IPS DF 4.7 (cell line): ENCODE measurements at regions not wholly inside any gene's neighbourhood (a gene's known extent, or its start where the extent isn't known, plus 50 kb on each side); places are given as distances from the start of the nearest gene placed in this dataset.
A peak's percentile ranks its signal among the peaks of the same experiment; 100 is the strongest.
"Not testable (repeated sequence)": the region's sequence is repeated elsewhere in the genome, so short reads cannot be mapped to it uniquely, and the experiment has no call there.

Source experiments
- DNase-seq: peaks from one replicate; pipeline ENCODE4 v3.0.0-alpha.2; 2013; ENCODE audit warnings: low spot score; ENCODE audit errors: extremely low read depth

GRCh38 chr16:17942067-17942466, 394.5 kb downstream of the NPIPA8 start:
- DNase-seq, result no peak

DNA sequence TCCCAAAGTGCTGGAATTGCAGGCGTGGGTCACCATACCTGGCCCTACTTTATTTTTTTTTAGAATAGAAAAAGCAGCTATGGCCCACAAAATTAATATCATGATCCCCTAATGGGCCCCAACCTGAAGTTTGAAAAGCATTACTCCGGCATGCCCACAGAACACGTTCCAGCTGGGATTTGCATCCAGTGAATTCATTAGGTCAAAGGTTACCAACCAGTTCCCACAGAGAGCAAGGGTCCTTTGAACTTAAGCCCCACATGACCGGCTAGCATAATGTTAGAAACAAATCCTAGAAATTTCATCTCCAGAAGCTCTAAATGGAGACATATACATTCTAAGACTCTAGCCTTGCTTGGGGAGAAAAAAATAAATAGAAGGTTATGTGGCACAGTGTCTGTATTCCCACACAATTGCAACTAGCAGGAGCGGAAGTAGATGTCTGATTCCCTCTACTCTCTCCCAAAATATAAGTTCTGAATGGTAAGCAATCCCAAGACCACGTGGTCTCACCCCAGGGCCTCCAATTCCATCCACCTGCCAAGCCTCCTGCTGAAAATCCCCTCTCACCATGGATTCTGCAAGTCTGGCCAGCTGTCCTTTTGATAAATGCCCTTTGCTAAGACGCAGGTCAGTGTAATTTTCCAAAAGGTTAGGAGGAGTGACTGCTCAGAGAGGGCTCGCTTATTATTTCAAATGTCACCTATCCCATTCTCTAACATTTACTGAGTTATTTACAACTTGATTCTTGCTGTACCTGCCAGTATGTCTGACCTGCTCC, 395.8 kb downstream of the NPIPA8 start:
- no peak for DNase-seq

DNA sequence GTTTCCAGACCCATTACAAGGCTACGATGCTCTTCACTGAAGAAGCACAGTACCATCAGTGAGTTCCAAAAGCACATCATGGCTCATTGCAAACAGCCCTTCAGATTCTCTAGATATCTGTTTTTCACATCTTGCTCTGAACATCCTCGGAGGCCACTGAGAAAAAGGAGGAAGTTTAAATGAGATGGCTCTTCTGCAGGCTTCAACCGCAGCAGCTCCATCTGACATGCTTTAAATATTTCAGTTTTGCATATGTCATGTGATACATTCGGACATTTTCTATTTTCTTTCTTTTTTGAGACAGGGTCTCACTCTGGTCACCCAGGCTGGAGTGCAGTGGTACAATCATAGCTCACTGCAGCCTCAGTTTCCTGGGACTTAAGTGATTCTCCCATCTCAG, 396.8 kb downstream of the NPIPA8 start:
- DNase-seq, result no peak

DNA sequence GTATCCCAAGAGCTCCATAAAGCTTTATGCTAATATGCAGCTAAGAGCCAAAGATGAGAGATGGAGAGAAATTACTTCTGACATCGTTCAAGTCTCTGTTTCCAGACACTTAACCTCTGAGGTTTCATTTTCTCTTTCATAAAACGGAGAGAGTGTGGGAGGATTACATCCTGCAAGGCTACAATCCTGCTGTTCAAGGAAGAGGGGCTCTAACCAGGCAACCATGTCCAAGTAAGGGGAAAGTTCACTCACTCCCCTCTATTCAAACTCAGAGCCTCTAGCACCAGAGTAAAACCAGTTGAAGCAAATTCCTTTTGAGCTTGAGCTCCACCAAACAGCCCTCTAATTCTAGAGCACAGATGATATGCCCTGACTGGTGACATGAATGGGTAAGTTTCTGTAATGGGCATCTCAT, 397.4 kb downstream of the NPIPA8 start:
- DNase-seq, result no peak

- DNase-seq, result no peak
These were observed 398.0 kb downstream of the NPIPA8 start for GRCh38 chr16:17938546-17938945.

GRCh38 chr16:17936766-17937402, 399.7 kb downstream of the NPIPA8 start:
- DNase-seq, result no peak

- peak; percentile 19 for DNase-seq
These were observed 406.3 kb downstream of the NPIPA8 start for GRCh38 chr16:17930280-17930679.

GRCh38 chr16:17926866-17927399, 409.6 kb downstream of the NPIPA8 start:
- no peak for DNase-seq

- no peak for DNase-seq
These were observed 410.1 kb downstream of the NPIPA8 start for GRCh38 chr16:17926461-17926860.

- DNase-seq, result no peak
These were observed 410.8 kb downstream of the NPIPA8 start for GRCh38 chr16:17925761-17926160.

DNA sequence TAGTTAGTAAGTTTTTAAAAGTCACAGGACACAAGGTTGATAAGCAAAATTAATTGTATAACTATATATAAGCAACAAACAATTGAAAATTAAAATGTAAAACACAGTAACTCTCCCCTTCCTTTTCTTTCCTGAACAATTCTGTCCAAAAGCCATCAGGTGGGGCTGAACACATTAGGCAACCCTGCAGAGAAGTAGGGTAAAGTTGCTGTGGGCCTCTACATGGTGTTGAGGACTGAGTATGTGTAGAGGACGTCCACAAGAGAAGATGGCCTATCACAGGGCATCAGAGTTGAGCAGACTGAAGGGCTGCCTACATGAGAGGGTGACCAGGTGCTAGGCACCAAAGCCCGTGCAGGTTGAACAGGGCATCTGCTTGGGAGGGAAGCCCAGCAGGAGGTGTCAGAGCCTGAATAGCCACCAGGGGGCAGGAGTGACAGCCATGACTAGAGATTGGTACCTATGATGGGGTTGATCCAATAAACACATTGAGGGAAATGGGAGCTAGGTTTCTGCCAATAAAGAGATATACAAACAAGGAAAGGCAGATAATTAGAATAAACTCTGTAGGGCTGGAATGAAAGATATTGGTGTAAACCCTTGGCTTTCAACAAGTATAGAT, 415.1 kb downstream of the NPIPA8 start:
- DNase-seq, result peak; percentile 66

DNA sequence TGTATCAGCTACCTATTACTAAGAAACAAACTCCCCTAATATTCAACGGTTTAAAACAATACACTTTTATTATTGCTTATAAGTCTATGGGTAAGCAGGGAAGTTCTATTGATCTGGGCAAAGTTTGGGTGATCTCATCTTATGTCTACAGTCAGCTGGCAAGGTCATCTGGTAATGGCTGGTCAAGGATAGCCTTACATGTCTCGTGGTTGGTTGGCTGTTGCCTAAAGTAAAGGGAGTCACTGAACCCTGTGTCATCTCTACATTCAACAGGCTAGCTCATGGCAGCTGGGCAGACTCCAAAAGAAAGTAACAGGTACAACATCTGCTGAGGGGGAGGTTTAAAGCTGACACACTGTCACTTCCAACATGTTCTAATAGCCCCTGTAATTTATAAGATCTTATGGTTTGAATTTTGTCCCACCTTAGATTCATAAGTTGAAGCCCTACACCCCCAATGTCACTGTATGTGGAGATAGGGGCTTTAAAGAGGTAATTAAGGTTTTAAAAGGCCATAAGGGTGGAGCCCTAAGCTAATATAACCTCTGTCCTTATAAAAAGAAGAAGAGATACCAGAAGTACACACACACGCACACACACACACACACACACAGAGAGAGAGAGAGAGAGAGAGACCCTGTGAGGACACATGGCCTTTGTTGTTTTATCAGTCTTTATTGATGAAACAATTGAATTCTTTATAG, 419.1 kb downstream of the NPIPA8 start:
- no peak for DNase-seq

DNA sequence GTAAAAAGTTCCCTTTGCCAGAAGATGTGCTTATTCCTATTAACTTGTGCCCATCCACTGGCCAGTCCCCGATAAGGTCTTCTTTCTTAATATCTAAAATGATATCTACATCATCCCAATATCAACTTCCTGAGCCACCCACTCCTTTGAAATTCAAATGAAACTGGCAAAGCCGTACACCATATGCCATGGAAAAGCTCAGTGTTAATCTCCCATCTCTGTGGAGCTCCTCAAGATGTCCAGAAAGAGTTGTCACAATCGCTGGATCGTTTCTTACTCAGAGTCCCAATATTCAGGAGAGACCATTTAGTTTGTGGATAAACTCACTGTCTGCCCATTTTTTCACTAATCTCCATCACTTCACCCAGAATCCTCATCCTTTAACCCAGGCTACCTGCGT, 420.7 kb downstream of the NPIPA8 start:
- DNase-seq, result no peak

GRCh38 chr16:17914168-17914567, 422.4 kb downstream of the NPIPA8 start:
- DNase-seq, result no peak

GRCh38 chr16:17911578-17911977, 425.0 kb downstream of the NPIPA8 start:
- not testable (repeated sequence) for DNase-seq

DNA sequence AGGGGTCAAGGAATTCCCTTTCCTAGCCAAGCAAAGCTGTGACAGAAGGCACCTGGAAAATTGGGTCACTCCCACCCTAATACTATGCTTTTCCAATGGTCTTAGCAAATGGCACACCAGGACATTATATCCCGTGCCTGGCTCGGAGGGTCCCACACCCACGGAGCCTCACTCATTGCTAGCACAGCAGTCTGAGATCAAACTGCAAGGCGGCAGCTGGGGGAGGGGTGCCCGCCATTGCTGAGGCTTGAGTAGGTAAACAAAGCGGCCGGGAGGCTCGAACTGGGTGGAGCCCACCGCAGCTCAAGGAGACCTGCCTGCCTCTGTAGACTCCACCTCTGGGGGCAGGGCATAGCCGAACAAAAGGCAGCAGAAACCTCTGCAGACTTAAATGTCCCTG, 429.9 kb downstream of the NPIPA8 start:
- not testable (repeated sequence) for DNase-seq

DNA sequence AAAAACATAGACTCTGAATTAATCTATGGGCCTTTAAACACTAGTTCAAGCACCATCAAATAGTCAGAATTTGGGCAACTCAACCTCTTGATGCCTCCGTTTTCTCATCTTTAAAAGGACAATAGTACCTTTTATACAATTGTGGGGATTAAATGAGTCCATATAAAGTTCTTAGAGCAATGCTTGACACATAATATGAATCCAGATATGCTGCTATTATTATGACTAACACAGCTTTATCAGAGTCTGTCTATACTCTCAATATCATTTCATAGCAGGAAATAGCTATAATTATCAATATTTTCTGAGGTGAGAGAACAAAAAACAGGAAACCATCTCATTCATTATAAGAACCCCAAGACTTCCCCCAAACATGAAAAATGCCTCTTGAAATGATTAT, 430.5 kb upstream of the XYLT1 start:
- no peak for DNase-seq

- DNase-seq, result no peak
These were observed 428.4 kb upstream of the XYLT1 start for GRCh38 chr16:17899141-17899540.

- no peak for DNase-seq
These were observed 417.2 kb upstream of the XYLT1 start for GRCh38 chr16:17887963-17888362.

GRCh38 chr16:17885659-17886207, 415.0 kb upstream of the XYLT1 start:
- no peak for DNase-seq

- DNase-seq, result no peak
These were observed 407.1 kb upstream of the XYLT1 start for GRCh38 chr16:17877821-17878360.
